ENCODE measurements at regions not wholly inside any gene's neighbourhood (a gene's known extent, or its start where the extent isn't known, plus 50 kb on each side); places are given as distances from the start of the nearest gene placed in this dataset.

DNA sequence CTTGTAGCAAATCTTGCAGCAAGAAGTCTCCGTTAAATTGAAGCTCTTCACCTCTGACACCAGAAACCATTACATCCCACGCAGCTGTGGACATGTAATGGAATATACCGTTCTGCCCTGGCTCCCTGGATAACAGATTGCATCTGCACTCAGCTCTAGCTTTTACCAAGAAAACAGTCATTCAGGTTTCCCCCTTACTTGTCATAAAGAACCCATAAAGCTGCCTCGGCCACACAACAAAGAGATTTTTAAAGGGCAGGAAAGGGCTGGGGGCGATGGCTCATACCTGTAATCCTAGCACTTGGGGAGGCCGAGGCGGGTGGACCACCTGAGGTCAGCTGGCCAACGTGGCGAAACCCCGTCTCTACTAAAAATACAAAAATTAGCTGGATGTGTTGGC, 127.6 kb upstream of the RFC3 start:
- TF ChIP-seq, protein P1, sequence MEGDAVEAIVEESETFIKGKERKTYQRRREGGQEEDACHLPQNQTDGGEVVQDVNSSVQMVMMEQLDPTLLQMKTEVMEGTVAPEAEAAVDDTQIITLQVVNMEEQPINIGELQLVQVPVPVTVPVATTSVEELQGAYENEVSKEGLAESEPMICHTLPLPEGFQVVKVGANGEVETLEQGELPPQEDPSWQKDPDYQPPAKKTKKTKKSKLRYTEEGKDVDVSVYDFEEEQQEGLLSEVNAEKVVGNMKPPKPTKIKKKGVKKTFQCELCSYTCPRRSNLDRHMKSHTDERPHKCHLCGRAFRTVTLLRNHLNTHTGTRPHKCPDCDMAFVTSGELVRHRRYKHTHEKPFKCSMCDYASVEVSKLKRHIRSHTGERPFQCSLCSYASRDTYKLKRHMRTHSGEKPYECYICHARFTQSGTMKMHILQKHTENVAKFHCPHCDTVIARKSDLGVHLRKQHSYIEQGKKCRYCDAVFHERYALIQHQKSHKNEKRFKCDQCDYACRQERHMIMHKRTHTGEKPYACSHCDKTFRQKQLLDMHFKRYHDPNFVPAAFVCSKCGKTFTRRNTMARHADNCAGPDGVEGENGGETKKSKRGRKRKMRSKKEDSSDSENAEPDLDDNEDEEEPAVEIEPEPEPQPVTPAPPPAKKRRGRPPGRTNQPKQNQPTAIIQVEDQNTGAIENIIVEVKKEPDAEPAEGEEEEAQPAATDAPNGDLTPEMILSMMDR (IDR thresholded peaks at IDR 0.05): no peak
- TF ChIP-seq POLR2A (IDR thresholded peaks at IDR 0.05): no peak

All from uterus (tissue), 2 donors.